Activated CD8-positive, alpha-beta memory T cell treated with anti-CD3 and anti-CD28 coated beads, Interleukin-2, amount 50 U/mL, for 24 hours (primary cell): ENCODE measurements at regions not wholly inside any gene's neighbourhood (a gene's known extent, or its start where the extent isn't known, plus 50 kb on each side); places are given as distances from the start of the nearest gene placed in this dataset.
"Not testable (repeated sequence)": the region's sequence is repeated elsewhere in the genome, so short reads cannot be mapped to it uniquely, and the experiment has no call there.

Source experiments
- DNase-seq: peaks from one replicate; pipeline ENCODE4 v3.0.0-alpha.2; 2020; ENCODE audit errors: extremely low read depth

- DNase-seq: no peak
Observed at GRCh38 chr21:35470522-35470921, 421.4 kb upstream of the RUNX1 start.

GRCh38 chr21:35469498-35469897 lies 420.4 kb upstream of the RUNX1 start:
- no peak for DNase-seq

GRCh38 chr21:35468991-35469390 lies 419.9 kb upstream of the RUNX1 start:
- no peak for DNase-seq

- no peak for DNase-seq
Observed at GRCh38 chr21:35467566-35467965, 418.5 kb upstream of the RUNX1 start.

DNA sequence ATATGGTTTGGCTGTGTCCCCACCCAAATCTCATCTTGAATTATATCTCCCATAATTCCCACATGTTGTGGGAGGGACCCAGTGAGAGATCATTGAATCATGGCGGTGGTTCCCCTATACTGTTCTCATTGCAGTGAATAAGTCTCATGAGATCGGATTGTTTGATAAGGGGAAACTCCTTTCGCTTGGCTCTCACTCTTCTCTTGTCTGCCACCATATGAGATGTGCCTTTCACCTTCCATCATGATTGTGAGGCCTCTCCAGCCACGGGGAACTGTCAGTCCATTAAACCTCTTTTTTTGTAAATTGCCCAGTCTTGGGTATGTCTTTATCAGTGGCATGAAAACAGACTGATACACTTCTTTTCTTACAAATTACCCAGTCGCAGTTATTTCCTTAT lies 417.6 kb upstream of the RUNX1 start:
- not testable (repeated sequence) for DNase-seq

DNA sequence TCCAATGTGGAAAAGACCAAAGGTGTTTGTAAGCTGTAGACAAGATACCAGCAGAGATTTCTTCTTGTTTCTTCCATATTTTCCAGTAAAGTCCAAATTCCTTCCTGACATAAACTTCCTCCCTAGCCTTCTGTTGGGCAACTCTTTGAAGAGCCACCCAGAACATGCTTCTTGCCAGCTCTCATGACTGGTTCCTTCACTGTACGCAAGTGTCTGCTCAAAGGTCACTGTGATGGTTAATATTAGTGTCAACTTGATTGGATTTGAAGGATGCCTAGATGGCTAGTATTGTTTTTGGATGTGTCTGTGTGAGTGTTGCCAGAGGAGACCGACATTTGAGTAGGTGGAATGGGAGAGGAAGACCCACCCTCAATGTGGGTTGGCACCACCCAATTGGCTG lies 416.6 kb upstream of the RUNX1 start:
- DNase-seq: no peak

- no peak for DNase-seq
Observed at GRCh38 chr21:35461700-35462099, 412.6 kb upstream of the RUNX1 start.

- DNase-seq: no peak
Observed at GRCh38 chr21:35460441-35460840, 411.3 kb upstream of the RUNX1 start.

GRCh38 chr21:35458405-35458804 lies 409.3 kb upstream of the RUNX1 start:
- DNase-seq: no peak

- no peak for DNase-seq
Observed at GRCh38 chr21:35457097-35457804, 408.1 kb upstream of the RUNX1 start.

GRCh38 chr21:35451276-35451675 lies 402.2 kb upstream of the RUNX1 start:
- no peak for DNase-seq

- no peak for DNase-seq
Observed at GRCh38 chr21:35450830-35451229, 401.7 kb upstream of the RUNX1 start.

- DNase-seq: no peak
Observed at GRCh38 chr21:35449846-35450245, 400.7 kb upstream of the RUNX1 start.

GRCh38 chr21:35448876-35449599 lies 399.9 kb upstream of the RUNX1 start:
- no peak for DNase-seq

GRCh38 chr21:35444391-35444790 lies 395.3 kb upstream of the RUNX1 start:
- no peak for DNase-seq

DNA sequence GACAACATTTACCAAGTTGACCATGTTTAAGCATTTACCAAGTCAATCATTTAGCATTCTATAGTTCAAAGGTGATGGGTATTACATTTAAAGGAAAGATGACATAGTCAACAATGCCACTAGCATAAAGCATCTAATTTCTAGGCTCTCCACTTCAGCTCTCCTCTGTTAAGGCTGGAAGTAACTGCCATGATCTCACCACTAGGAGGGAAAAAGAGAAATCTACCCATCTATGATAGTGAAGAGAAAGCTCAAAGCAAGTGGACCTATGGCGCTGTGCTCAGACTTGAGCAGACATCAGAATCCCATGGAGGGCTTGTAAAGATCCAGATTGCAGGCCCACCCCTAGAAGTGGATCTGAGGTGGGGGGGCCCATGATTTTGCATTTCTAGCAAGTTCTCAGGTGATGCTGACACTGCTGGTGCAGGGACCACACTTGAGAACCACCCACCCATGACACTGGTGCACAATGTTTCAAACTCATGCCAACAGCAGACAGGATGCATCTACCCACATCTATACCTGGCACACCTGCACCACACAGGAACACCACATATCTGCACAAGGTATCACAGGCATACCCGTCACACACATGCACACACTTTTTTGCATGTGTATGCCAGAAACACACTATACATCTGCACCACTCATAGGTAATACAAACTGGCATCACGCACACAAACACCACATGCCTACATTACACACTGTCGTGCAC lies 392.9 kb upstream of the RUNX1 start:
- DNase-seq: no peak

DNA sequence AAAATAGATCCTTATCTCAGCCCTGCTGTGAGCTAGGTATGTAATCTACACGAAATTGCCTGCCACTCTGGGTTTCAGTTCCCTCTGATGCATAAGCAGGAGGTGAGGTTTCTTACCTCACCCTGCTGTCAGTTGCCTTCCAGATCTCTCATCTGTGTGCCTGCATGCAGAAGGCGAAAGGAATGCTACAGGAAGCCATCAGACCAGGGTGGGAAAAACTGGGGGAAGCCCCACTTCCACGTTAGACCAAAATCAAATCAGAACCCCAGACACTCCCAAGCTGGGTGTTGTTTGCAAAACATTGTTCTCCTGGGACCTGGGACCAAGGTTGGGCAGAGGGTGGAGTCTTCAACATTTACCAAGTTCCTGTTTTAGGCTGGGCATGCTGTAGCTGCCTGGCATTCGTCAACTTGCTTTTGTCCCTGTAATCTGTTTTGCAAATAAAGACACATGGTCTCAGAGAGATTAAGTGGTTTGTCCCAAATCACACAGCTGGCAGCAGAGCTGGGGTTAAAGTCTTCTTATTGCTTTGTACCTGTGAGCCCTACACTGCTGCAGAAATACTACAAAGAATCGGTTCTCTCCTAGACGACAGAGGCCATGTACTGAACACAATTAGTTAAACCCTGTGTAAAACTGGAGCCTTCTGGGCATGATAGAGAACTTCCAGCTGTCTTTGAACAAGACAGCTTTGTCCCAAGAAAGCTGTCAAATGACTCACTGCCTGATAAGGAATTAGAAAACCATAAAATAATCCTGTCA lies 389.7 kb upstream of the RUNX1 start:
- DNase-seq: no peak

DNA sequence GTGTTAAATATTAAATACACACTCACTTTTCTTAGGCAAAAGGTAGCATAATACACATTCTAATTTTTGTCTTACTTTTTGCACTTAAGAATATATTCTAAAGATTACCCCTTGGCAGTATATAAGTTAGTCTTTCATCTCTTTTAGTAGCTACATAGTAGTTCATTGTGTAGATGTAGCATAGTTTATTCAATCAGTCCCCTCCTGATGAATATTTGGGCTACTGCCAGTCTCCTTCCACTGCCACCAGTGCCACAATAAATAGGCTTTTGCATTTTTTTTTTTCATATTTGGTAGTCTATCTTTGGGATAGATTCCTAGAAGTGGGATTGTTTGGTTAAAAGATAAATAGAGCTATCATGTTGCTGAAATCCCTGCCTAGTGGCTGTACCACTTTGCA lies 388.8 kb upstream of the RUNX1 start:
- DNase-seq: no peak

DNA sequence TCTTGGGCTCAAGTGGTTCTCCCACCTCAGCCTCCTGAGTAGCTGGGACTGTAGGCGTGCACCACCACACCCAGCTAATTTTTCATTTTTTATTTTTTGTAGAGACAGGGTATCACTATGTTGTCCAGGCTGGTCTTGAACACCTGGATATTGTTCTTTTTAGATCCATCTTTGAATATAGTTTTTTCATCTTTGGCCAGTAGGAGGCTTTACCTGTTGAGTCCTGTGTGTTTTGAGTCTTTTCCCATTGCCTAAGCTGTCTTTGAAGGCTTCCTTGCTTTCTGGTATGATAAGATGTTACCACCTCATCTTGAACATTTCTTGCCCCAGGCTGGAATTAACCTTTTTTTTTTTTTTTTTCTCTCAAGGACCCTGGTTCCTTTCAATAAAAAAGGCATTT lies 387.8 kb upstream of the RUNX1 start:
- no peak for DNase-seq

- not testable (repeated sequence) for DNase-seq
Observed at GRCh38 chr21:35432601-35433000, 383.5 kb upstream of the RUNX1 start.

- no peak for DNase-seq
Observed at GRCh38 chr21:35430260-35430659, 381.2 kb upstream of the RUNX1 start.

DNA sequence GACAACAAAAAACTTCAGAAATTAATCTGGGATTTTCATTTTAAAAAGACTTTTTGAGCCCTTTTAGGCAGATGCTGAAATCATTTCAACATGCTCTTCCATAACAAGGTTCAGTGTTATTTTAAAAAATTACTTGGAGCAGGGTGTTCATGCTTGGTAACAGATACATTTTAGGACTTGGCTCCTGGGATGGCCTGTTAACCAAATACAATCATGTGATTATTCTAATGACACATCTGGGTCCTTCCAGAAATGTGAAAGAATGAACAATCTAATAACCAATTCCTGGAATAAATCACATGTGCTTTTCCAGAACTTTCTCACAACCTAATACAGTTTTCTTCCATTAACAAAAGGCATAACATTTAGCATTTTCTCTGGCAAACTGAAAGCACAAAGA lies 379.8 kb upstream of the RUNX1 start:
- no peak for DNase-seq
